ENCODE measurements at regions not wholly inside any gene's neighbourhood (a gene's known extent, or its start where the extent isn't known, plus 50 kb on each side); places are given as distances from the start of the nearest gene placed in this dataset.
A peak's percentile ranks its signal among the peaks of the same experiment; 100 is the strongest.
"Not testable (repeated sequence)": the region's sequence is repeated elsewhere in the genome, so short reads cannot be mapped to it uniquely, and the experiment has no call there.

DNA sequence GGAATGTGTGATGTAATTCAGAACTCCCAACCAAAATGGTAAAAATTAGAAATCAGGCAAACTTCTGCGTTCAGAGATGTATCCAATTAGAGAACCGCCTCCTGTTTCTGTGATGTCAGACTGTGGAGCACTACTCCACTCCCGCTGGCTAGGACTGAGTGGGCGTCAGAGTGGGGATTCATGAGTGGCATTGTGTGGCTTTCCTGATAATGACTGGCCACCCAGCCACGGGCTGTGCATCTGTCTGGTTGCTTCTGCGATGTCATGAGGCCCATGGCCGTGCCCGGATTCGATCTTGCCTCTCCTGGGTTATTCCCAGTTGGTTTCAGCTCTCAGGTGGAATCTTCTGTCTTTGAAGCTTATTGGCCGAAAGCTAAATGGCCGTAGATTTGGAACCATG is 87.1 kb upstream of the KCNA1 start:
- no peak for DNase-seq (ENCODE audit: low spot score in 2 of 2)
- FAIRE-seq, result no peak

DNA sequence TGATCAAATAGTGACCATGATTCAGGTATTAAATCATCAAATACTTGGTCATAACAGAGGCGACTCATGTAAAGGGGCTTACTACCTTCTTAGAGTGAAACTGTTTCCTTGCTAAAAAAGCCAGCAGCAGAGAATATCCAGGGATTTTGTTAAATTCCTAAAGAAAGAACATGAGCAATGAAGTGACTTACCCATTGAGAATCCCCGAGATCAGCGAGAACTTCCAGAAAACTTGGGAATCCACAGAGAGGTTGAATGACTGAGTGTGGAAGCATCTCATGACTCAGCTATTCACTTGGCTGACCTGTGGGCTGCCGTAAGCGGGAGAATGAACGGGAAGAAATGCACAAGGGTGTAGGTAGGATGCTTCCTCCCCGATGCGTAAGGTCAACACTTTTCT is 85.3 kb upstream of the KCNA1 start:
- no peak for FAIRE-seq
- DNase-seq (ENCODE audit: low spot score in 2 of 2), result no peak

DNA sequence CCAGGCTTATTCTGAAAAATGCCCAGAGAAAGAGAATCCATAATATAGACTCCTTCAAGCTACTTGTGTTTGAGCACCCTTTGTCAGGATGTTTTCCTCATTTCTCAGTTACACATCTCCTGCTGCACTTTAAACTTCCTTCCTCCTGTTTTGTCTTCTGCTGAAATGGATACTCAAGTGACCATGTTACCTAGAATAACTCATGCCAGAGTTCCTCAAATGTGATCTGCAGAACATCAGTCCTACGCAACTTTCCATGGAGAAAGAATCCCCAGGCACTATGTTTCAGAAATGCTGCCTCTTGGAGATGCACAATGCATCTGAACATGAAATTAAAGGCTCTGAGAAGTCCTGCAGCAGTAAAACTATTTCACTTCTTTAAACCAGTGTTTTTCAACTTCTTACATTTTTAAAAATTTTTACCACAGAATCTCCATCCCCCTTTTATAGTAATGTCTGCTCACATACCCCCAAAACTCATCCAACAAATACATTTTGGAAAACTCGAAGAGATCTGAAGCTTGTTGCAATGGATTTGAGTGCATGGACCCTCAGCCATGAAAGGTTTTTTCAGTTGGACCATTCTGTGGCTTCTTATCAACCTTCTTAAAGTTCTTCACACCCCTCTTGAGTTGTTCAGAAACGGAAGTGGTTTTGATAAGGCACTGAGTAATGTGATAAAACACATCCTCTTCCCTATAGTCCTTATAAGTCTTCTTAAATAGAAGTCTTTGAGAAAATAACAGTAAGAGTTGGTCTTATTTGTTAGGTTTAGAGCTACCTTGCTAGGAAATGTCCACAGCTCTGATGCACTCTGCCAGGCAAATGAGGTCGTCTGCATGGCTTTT is 84.5 kb upstream of the KCNA1 start:
- FAIRE-seq (no peak), DNase-seq (ENCODE audit: low spot score in 2 of 2) (no peak)

- DNase-seq (ENCODE audit: low spot score in 2 of 2) (no peak), FAIRE-seq (no peak)
These were observed 82.8 kb upstream of the KCNA1 start for GRCh38 chr12:4826909-4827308.

- no peak for DNase-seq (ENCODE audit: low spot score in 2 of 2)
- FAIRE-seq, result no peak
These were observed 81.5 kb upstream of the KCNA1 start for GRCh38 chr12:4828176-4828575.

DNA sequence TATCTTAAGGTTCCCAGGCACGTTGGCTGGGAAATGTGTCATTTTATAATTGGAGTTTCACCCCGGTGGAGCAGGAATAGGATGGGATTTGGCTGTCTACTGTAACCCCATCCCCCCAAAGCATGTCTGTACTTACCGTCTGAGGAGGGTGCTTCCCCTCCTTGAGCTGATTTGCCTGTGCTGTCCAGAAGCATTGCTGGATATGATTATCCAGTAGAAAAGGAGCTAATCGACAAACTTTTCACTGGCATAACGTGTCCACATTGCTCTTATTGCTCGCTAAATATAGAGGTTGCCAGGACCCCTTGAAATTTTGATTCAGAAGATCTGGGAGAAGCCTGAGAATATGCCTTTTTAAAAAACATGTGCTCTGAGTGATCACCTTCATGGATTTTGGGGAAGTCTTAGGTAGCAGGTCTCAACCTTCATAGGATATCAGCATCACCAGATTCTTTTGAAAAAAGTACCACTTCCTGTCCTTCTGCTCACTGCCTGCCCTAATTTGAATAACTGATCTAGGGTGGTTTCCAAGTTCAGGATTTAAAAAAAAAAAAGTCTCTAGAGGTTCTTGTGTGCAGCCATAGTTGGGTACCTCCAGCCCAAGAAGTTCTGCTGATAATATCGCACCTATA is 80.4 kb upstream of the KCNA1 start:
- no peak for FAIRE-seq
- no peak for DNase-seq (ENCODE audit: low spot score in 2 of 2)

- FAIRE-seq, result no peak
- DNase-seq (ENCODE audit: low spot score in 2 of 2), result no peak
These were observed 79.9 kb upstream of the KCNA1 start for GRCh38 chr12:4829793-4830162.

GRCh38 chr12:4830556-4831210 is 79.0 kb upstream of the KCNA1 start:
- no peak for FAIRE-seq
- DNase-seq (ENCODE audit: low spot score in 2 of 2), result no peak

- no peak for FAIRE-seq
- no peak for DNase-seq (ENCODE audit: low spot score in 2 of 2)
These were observed 76.7 kb upstream of the KCNA1 start for GRCh38 chr12:4833053-4833452.

GRCh38 chr12:4833524-4833923 is 76.2 kb upstream of the KCNA1 start:
- DNase-seq (ENCODE audit: low spot score in 2 of 2) (no peak), FAIRE-seq (no peak)

DNA sequence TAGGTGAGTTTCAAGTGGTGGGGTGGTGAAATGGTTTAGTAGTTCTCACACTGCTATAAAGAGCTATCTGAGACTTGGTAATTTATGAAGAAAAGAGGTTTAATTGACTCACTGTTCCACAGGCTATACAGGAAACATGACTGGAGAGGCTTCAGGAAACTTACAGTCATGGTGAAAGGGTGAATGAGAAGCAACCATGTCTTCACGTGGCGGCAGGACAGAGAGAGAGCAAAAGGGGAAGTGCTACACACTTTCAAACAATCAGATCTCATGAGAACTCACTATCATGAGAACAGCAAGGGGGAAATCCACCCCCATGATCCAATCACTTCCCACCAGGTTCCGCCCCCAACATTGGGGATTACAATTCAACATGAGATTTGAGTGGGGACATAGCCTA is 67.3 kb upstream of the KCNA1 start:
- DNase-seq (ENCODE audit: low spot score in 2 of 2); FAIRE-seq: not testable (repeated sequence)

- no peak for FAIRE-seq
These were observed 65.8 kb upstream of the KCNA1 start for GRCh38 chr12:4843907-4844306.

GRCh38 chr12:4847713-4848112 is 62.0 kb upstream of the KCNA1 start:
- no peak for FAIRE-seq

More at GRCh38 chr12:4843907-4844306, 65.8 kb upstream of the KCNA1 start:
- no peak for DNase-seq (ENCODE audit: low spot score in 2 of 2)

DNA sequence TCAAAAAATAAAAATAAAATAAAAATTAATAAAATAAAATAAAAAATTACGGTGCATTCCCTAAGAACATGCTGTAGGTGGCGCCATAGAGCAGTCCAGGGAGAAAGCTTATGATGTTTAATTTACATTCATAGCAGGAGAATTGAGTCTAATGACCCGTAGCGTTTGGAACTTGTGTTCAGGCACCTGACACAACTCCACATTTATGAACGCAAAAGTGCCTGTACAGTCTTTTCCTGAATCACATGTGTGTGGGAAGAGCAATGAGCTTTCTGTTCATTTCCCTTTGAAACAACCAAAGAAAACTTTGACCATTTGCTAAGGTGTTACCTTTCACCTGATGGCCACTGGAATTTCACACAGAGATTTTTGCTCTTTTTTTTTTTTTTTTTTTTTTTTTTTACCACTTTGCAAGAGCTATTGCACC is 60.6 kb upstream of the KCNA1 start:
- FAIRE-seq (no peak), DNase-seq (ENCODE audit: low spot score in 2 of 2) (peak in 1 of 2 donors; percentile 48)

More at GRCh38 chr12:4847713-4848112, 62.0 kb upstream of the KCNA1 start:
- DNase-seq (ENCODE audit: low spot score in 2 of 2), result no peak

DNA sequence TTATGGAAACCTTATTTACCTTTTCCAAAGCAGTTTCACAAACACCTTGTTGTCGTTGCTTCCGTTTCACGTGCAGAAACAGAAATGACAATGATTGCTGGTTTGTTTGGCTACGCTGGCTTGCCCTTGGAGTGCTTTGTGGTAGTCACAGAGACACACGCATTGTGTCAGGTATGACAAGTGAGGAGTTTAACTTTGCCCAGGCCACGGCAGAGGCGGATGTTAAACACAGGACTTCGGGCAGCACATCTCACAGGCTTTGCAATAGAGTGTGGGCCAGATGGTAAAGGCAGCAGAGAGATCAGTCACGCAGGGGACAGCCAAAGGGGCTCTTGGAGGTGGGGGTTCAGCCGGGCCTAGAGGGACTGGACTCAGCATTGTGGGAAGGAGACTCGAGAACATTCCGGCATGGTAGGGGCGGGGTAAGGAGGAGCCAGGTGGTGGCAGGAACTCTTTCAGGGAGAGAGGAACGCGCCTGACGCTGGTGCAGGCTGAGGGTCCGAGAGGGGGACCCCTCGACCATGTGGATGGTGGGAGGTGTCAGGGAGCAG is 59.8 kb upstream of the KCNA1 start:
- DNase-seq (ENCODE audit: low spot score in 2 of 2) (no peak), FAIRE-seq (no peak)

DNA sequence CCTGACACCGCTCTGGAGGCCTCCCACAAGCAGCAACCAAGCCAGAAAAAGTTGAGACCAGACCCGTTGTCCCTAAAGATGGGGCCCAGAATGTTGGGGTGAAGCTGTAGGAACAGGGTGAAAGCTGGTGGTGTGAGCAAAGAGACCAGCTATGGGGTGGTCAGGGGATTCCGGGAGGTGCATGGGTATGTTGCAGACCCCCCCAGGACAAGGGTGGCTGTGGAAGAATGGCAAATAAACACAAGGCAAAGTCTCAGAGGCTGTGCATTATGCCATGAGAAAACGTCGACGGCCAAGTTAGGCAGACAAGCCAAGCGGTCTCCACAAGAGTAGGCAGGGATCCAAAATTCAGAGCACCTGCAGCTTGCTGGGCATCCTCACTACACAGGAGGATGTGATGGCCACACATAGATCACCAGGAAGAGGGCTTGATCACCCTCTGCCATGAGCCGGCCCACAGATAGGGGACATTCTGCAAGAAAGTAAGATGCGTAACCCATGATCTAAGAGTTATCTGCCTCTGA is 58.8 kb upstream of the KCNA1 start:
- FAIRE-seq (no peak), DNase-seq (ENCODE audit: low spot score in 2 of 2) (no peak)

DNA sequence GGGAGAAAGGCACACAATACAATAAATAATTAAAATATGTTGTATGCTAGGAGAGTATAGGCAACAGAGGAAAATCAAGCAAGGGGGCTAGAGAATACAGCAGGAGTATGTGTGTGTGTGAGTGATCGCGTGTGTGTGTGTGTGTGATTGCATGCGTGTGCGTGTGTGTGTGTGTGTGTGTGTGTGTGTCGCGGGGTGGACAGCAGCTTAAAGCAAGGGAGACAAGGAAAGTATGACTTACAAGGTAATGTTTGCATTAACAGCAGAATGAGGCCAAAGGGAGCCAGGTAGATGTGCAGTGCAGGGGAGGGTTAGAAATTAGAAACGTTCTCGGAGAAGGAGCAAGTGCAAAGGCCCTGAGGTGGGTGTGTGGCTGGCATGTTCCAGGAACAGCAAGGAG is 57.4 kb upstream of the KCNA1 start:
- no peak for DNase-seq (ENCODE audit: low spot score in 2 of 2)
- no peak for FAIRE-seq

DNA sequence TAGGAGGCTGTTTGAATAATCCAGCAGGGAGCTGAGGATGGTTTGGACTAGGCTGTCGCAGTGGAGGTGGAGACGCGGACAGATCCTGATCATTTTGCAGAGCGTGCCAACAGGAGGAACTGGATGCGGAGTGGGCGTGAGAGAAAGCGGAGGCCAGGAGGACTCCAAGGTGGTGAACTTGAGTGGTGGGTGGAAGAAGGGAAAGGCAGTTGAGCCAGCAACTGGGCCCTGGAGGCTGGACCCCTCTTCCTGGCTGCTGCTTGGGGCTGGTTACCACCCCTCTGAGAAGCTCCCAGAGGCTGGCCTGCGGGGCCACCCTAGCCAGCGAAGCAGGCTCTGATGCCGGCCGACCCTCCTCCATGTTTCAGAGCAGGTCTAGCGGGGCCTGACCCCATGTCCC is 56.8 kb upstream of the KCNA1 start:
- DNase-seq (ENCODE audit: low spot score in 2 of 2) (no peak), FAIRE-seq (no peak)

GRCh38 chr12:4855121-4855924 is 54.4 kb upstream of the KCNA1 start:
- no peak for FAIRE-seq
- DNase-seq (ENCODE audit: low spot score in 2 of 2), result peak; percentile 29 to 62

- FAIRE-seq (no peak), DNase-seq (ENCODE audit: low spot score in 2 of 2) (no peak)
These were observed 53.1 kb upstream of the KCNA1 start for GRCh38 chr12:4856596-4856995.

Measured in frontal cortex (tissue), 3 donors.